OCI-LY3 (cell line): ENCODE measurements at regions not wholly inside any gene's neighbourhood (a gene's known extent, or its start where the extent isn't known, plus 50 kb on each side); places are given as distances from the start of the nearest gene placed in this dataset.

ENCODE experiments used
- H2AFZ ChIP-seq: fragments of 200-600, 300-600 bp; shearing (Covaris generic); 2 replicates; pipeline ENCODE4 v1.6.0; 2014; ENCODE audit warnings: antibody characterized with exemption, low read depth, low read length
- H3K27ac ChIP-seq: fragments of 200-600, 300-600 bp; sonication (generic); 2 replicates; pipeline ENCODE4 v1.5.1; 2014; ENCODE audit warnings: mild to moderate bottlenecking, low read length, moderate library complexity, mixed read lengths
- H3K27me3 ChIP-seq: fragments of 200-600, 300-600 bp; sonication (generic); 2 replicates; pipeline ENCODE4 v1.6.1; 2014; ENCODE audit warnings: low read depth, low read length, mixed read lengths
- H3K36me3 ChIP-seq: fragments of 200-600, 300-600 bp; sonication (generic); replicated peaks from 2 replicates; pipeline ENCODE3; 2014; ENCODE audit warnings: low read depth, low read length, mixed read lengths
- H3K4me1 ChIP-seq: fragments of 300-600, 200-600 bp; sonication (generic); 2 replicates; pipeline ENCODE4 v1.6.1; 2014; ENCODE audit warnings: low read length, mixed read lengths
- H3K4me2 ChIP-seq: fragments of 200-600, 300-600 bp; sonication (generic); 2 replicates; pipeline ENCODE4 v1.6.1; 2014; ENCODE audit warnings: low read length, mixed read lengths
- H3K4me3 ChIP-seq: fragments of 300-600, 200-600 bp; sonication (generic); 2 replicates; pipeline ENCODE4 v1.5.1; 2014; ENCODE audit warnings: antibody characterized with exemption, mild to moderate bottlenecking, low read length, moderate library complexity
- H3K79me2 ChIP-seq: fragments of 300-600, 200-600 bp; shearing (Covaris generic); 2 replicates; pipeline ENCODE4 v1.6.1; 2014; ENCODE audit warnings: mild to moderate bottlenecking, low read length, mixed read lengths
- H3K9ac ChIP-seq: fragments of 300-600, 200-600 bp; shearing (Covaris generic); 2 replicates; pipeline ENCODE4 v1.6.0; 2014; ENCODE audit warnings: mild to moderate bottlenecking, low read length, moderate library complexity
- H3K9me3 ChIP-seq: fragments of 200-600, 300-600 bp; shearing (Covaris generic); 2 replicates; pipeline ENCODE4 v1.6.1; 2014; ENCODE audit warnings: low read length, mixed read lengths; ENCODE audit not compliant: insufficient read depth
- H4K20me1 ChIP-seq: fragments of 200-600, 300-600 bp; sonication (generic); 2 replicates; pipeline ENCODE4 v1.6.1; 2016; ENCODE audit warnings: low read length, mixed read lengths; ENCODE audit not compliant: insufficient read depth
- EZH2phosphoT487 ChIP-seq: fragments of 200-600 bp; shearing (Covaris generic); IDR thresholded peaks from 2 replicates; pipeline ENCODE4 v1.6.1; 2018; ENCODE audit warnings: antibody characterized with exemption, mixed run types, low read depth
- TF ChIP-seq, protein P1 (sequence below): fragments of 200-600, 300-600 bp; sonication (generic); IDR thresholded peaks from 2 replicates; pipeline ENCODE4 v1.5.1; 2014; ENCODE audit warnings: antibody characterized with exemption, low read length, low read depth

DNA sequence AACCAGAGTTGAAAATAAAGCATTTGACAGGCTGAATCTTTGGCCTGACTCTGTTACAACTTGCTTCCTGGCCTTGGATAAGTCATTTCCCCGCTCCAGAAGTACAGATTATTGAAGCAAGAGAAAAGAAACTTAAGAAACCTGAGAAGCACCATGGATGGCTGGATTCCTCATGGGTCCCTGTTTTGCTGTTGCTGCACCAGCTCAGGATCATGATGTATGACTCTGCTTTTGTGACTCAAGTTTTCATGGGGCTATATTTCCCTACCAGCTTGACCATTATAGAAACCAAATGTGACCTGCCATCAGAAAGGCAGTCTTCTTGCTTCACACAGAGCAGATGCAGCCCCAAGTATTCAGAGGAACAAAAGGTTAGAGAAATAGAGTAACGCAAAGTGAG lies 921.8 kb downstream of the BCL11B start:
- no peak overlapping the region for H2AFZ ChIP-seq
- TF ChIP-seq, protein P1, sequence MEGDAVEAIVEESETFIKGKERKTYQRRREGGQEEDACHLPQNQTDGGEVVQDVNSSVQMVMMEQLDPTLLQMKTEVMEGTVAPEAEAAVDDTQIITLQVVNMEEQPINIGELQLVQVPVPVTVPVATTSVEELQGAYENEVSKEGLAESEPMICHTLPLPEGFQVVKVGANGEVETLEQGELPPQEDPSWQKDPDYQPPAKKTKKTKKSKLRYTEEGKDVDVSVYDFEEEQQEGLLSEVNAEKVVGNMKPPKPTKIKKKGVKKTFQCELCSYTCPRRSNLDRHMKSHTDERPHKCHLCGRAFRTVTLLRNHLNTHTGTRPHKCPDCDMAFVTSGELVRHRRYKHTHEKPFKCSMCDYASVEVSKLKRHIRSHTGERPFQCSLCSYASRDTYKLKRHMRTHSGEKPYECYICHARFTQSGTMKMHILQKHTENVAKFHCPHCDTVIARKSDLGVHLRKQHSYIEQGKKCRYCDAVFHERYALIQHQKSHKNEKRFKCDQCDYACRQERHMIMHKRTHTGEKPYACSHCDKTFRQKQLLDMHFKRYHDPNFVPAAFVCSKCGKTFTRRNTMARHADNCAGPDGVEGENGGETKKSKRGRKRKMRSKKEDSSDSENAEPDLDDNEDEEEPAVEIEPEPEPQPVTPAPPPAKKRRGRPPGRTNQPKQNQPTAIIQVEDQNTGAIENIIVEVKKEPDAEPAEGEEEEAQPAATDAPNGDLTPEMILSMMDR = no peak
- TF ChIP-seq EZH2phosphoT487 = no peak

DNA sequence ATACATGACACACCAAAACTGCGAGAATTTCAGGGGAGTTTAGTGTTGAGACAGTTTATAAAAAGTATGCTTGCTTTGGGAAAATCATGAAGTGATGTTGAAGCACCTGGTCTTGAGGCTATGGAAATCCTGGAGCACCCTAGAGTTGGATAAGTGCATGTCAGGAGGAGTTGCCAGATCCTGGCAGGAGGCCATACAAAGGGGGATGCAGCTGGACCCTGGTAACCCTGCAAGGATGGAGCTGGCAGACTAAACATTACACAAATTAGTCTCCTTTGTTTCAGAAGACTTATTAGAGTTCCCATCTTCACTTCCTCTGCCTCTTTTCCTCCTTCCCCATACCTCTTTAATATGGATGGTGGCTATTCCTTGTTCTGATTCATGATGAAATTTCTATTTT lies 907.0 kb downstream of the BCL11B start:
- no peaks in the 10 kb centered on the region for H3K27me3 ChIP-seq
- H4K20me1 ChIP-seq = no peaks in the 10 kb centered on the region
- H3K79me2 ChIP-seq = no peaks in the 10 kb centered on the region
- no peaks in the 10 kb centered on the region for H3K4me1 ChIP-seq
- H2AFZ ChIP-seq = no peak overlapping the region
- no peak overlapping the region for H3K9ac ChIP-seq
- H3K4me3 ChIP-seq = no peak overlapping the region
- TF ChIP-seq, protein P1 = no peak
- no peak for TF ChIP-seq EZH2phosphoT487
- H3K9me3 ChIP-seq = peaks cover 6% of the 10 kb centered on the region; the same call in 1 of the 2 replicates
- no peak overlapping the region for H3K4me2 ChIP-seq
- H3K36me3 ChIP-seq = peaks cover under 1% of the 10 kb centered on the region
- H3K27ac ChIP-seq = no peak overlapping the region

More for the DNA sequence above, 921.8 kb downstream of the BCL11B start:
- Histone ChIP-seq H3K36me3 (no peaks in the 10 kb centered on the region), H3K4me3 (no peak overlapping the region), H3K27me3 (no peaks in the 10 kb centered on the region), H4K20me1 (no peaks in the 10 kb centered on the region), H3K4me2 (no peak overlapping the region), H3K27ac (no peak overlapping the region), H3K9me3 (no peaks in the 10 kb centered on the region), H3K9ac (no peak overlapping the region), H3K79me2 (no peaks in the 10 kb centered on the region), H3K4me1 (peaks cover 9% of the 10 kb centered on the region; the same call in 1 of the 2 replicates)

DNA sequence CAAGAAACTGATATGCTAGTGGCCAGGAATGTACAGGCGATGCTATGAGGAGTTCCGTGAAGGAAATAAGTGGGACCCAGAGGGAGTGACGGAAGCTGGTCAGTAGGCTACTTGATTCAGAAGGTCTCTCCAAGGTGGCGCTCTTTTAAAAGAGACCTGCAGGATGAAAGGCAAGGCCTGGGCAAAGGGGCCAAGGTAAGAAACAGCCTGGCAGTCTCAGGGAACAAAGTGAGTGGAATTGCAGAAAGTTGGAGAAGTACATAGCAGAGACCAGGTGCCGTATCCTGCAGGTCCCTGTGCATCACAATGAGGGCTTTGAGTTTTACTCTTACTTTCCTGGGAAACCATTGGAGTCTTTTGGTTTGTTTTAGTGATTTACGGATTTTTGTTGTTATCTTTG lies 905.6 kb downstream of the BCL11B start:
- Histone ChIP-seq H2AFZ (no peak overlapping the region), H4K20me1 (no peaks in the 10 kb centered on the region), H3K4me2 (no peak overlapping the region), H3K79me2 (no peaks in the 10 kb centered on the region), H3K9me3 (peaks cover 6% of the 10 kb centered on the region; the same call in 1 of the 2 replicates), H3K27ac (no peak overlapping the region), H3K27me3 (no peaks in the 10 kb centered on the region), H3K9ac (no peak overlapping the region), H3K36me3 (peaks cover 3% of the 10 kb centered on the region), H3K4me1 (peaks cover 3% of the 10 kb centered on the region; the same call in 1 of the 2 replicates), H3K4me3 (no peak overlapping the region)
- TF ChIP-seq, protein P1 = no peak
- TF ChIP-seq EZH2phosphoT487 = no peak

DNA sequence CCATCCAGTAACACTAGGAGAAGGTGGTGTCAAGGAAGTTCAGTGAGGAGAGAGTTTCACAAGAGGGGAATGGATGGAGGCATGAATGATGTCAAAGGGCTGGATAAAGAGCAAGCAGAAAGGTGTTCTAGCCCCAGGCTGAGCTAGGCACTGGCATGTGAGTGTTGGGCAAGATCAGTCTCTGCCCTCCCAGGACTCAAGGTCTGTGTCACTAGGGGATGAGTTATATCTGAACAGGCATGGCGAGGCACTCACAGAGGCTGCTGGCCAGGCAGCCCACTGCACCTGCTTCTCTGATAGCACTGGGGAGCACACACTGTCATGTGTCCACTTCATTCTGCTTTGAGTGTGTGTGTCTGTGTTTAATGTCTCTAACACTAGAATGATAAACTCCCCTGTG lies 903.8 kb downstream of the BCL11B start:
- Histone ChIP-seq H4K20me1 (no peaks in the 10 kb centered on the region), H3K27me3 (no peaks in the 10 kb centered on the region), H3K27ac (no peak overlapping the region), H2AFZ (no peak overlapping the region), H3K36me3 (peaks cover 3% of the 10 kb centered on the region), H3K9ac (no peak overlapping the region), H3K9me3 (peaks cover 6% of the 10 kb centered on the region; the same call in 1 of the 2 replicates), H3K4me3 (no peak overlapping the region), H3K4me2 (no peak overlapping the region), H3K79me2 (no peaks in the 10 kb centered on the region), H3K4me1 (peaks cover 5% of the 10 kb centered on the region; the same call in 1 of the 2 replicates)
- TF ChIP-seq, protein P1 = no peak
- TF ChIP-seq EZH2phosphoT487 = no peak
